ENCODE measurements at regions not wholly inside any gene's neighbourhood (a gene's known extent, or its start where the extent isn't known, plus 50 kb on each side); places are given as distances from the start of the nearest gene placed in this dataset.
A peak's percentile ranks its signal among the peaks of the same experiment; 100 is the strongest.

GRCh38 chr6:121645100-121645745, 209.8 kb downstream of the GJA1 start:
- no peak for DNase-seq (ENCODE audit: low spot score)
- Mint-ChIP-seq H3K4me1 (ENCODE audit: unreplicated experiment) (peaks cover 8% of the 10 kb centered on the region), H3K36me3 (ENCODE audit: low read depth, unreplicated experiment) (no peaks in the 10 kb centered on the region), H3K27me3 (ENCODE audit: unreplicated experiment) (peaks cover 2% of the 10 kb centered on the region), H3K27ac (ENCODE audit: unreplicated experiment) (no peak overlapping the region), H3K4me3 (ENCODE audit: unreplicated experiment) (no peak overlapping the region), H3K9me3 (ENCODE audit: unreplicated experiment) (no peaks in the 10 kb centered on the region)
- TF ChIP-seq CTCF (IDR thresholded peaks at IDR 0.05; ENCODE audit: unreplicated experiment): no peak

- Mint-ChIP-seq H3K9me3 (ENCODE audit: unreplicated experiment) (no peaks in the 10 kb centered on the region), H3K27me3 (ENCODE audit: unreplicated experiment) (peaks cover 2% of the 10 kb centered on the region), H3K27ac (ENCODE audit: unreplicated experiment) (no peak overlapping the region), H3K36me3 (ENCODE audit: low read depth, unreplicated experiment) (no peaks in the 10 kb centered on the region), H3K4me3 (ENCODE audit: unreplicated experiment) (no peak overlapping the region), H3K4me1 (ENCODE audit: unreplicated experiment) (peaks cover 23% of the 10 kb centered on the region)
- no peak for DNase-seq (ENCODE audit: low spot score)
- no peak for TF ChIP-seq CTCF (IDR thresholded peaks at IDR 0.05; ENCODE audit: unreplicated experiment)
Observed at GRCh38 chr6:121647905-121648304, 212.5 kb downstream of the GJA1 start.

- H3K27me3 Mint-ChIP-seq (ENCODE audit: unreplicated experiment): peaks cover 4% of the 10 kb centered on the region
- no peak for DNase-seq (ENCODE audit: low spot score)
- no peak for TF ChIP-seq CTCF (IDR thresholded peaks at IDR 0.05; ENCODE audit: unreplicated experiment)
Observed at GRCh38 chr6:121649951-121650350, 214.5 kb downstream of the GJA1 start.

GRCh38 chr6:121651420-121651819, 216.0 kb downstream of the GJA1 start:
- Mint-ChIP-seq H3K27ac (ENCODE audit: unreplicated experiment) (peak overlapping the region; percentile 99), H3K27me3 (ENCODE audit: unreplicated experiment) (peaks cover 4% of the 10 kb centered on the region), H3K36me3 (ENCODE audit: low read depth, unreplicated experiment) (no peaks in the 10 kb centered on the region), H3K9me3 (ENCODE audit: unreplicated experiment) (no peaks in the 10 kb centered on the region), H3K4me1 (ENCODE audit: unreplicated experiment) (peaks cover 38% of the 10 kb centered on the region), H3K4me3 (ENCODE audit: unreplicated experiment) (no peak overlapping the region)
- DNase-seq (ENCODE audit: low spot score): peak; percentile 18
- no peak for TF ChIP-seq CTCF (IDR thresholded peaks at IDR 0.05; ENCODE audit: unreplicated experiment)

More at GRCh38 chr6:121649951-121650350, 214.5 kb downstream of the GJA1 start:
- no peaks in the 10 kb centered on the region for H3K9me3 Mint-ChIP-seq (ENCODE audit: unreplicated experiment)
- H3K36me3 Mint-ChIP-seq (ENCODE audit: low read depth, unreplicated experiment): no peaks in the 10 kb centered on the region
- H3K4me1 Mint-ChIP-seq (ENCODE audit: unreplicated experiment): peaks cover 32% of the 10 kb centered on the region
- peak overlapping the region; percentile 2 for H3K27ac Mint-ChIP-seq (ENCODE audit: unreplicated experiment)
- no peak overlapping the region for H3K4me3 Mint-ChIP-seq (ENCODE audit: unreplicated experiment)

GRCh38 chr6:121652223-121652622, 216.8 kb downstream of the GJA1 start:
- DNase-seq (ENCODE audit: low spot score): no peak
- no peak overlapping the region for H3K4me3 Mint-ChIP-seq (ENCODE audit: unreplicated experiment)
- no peaks in the 10 kb centered on the region for H3K9me3 Mint-ChIP-seq (ENCODE audit: unreplicated experiment)
- H3K4me1 Mint-ChIP-seq (ENCODE audit: unreplicated experiment): peaks cover 46% of the 10 kb centered on the region
- H3K27ac Mint-ChIP-seq (ENCODE audit: unreplicated experiment): peak overlapping the region; percentile 99
- H3K36me3 Mint-ChIP-seq (ENCODE audit: low read depth, unreplicated experiment): no peaks in the 10 kb centered on the region
- no peak for TF ChIP-seq CTCF (IDR thresholded peaks at IDR 0.05; ENCODE audit: unreplicated experiment)
- peaks cover 4% of the 10 kb centered on the region for H3K27me3 Mint-ChIP-seq (ENCODE audit: unreplicated experiment)
